ENCODE measurements at regions not wholly inside any gene's neighbourhood (a gene's known extent, or its start where the extent isn't known, plus 50 kb on each side); places are given as distances from the start of the nearest gene placed in this dataset.

GRCh38 chr4:130127297-130127696 lies 1031.3 kb downstream of the C4orf33 start (continued):
- TF ChIP-seq EHMT2 (IDR thresholded peaks at IDR 0.05) (no peak), ATF7 (IDR thresholded peaks at IDR 0.05) (no peak), ZNF277 (CRISPR knock-in tag; IDR thresholded peaks at IDR 0.05; ENCODE audit: borderline replicate concordance) (no peak), TAF1 (IDR thresholded peaks at IDR 0.05; ENCODE audit: control insufficient read depth, extremely low read depth, insufficient read depth, low read length, severe bottlenecking) (no peak), ZSCAN29 (IDR thresholded peaks at IDR 0.05) (no peak), MAFG (tag; conservative IDR thresholded peaks at IDR 0.05) (peak; percentile 87)

DNA sequence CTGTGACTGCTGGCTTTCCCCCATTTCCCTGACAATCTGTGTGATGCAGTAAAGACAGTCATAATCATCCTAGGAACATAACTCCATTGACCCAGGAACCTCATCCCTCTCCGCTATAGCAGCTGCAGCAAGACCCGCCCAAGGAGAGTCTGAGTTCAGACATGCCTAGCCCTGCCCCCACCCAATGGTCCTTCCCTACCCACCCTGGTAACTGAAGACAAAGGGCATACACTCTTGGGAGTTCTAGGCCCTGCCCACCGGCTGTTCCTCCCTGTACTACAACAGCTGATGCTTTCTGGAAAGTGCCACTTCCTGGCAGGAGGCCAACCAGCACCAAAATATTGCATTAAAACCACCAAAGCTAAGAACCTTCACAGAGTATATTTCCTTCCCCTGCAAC lies 1035.6 kb downstream of the C4orf33 start:
- BruUV-seq (replicated peaks), result no TSS peak
- H3K79me2 ChIP-seq (ENCODE audit: control insufficient read depth, insufficient read depth, low read length), result no peaks in the 10 kb centered on the region
- H3K4me2 ChIP-seq (ENCODE audit: insufficient read depth, low read length), result no peak overlapping the region
- no peaks in the 10 kb centered on the region for H3K27me3 ChIP-seq (ENCODE audit: control insufficient read depth in 2 of 2, insufficient read depth in 2 of 2, low read length in 2 of 2)
- ATAC-seq (no peak), FAIRE-seq (no peak), DNase-seq (ENCODE audit: extremely low read depth in 1 of 4, low spot score in 3 of 4) (no peak)
- WGBS (ENCODE audit: insufficient coverage, low coverage, missing lambda C conversion rate), result 0% methylated on average over 3 of the region's 3 CpGs
- in situ Hi-C loops (cut with MboI), result no loop called here
- no peak overlapping the region for H2AFZ ChIP-seq (ENCODE audit: low read depth, low read length)
- intact Hi-C loops (cut with micrococcal nuclease), result no loop called here
- no peak overlapping the region for H3K9ac ChIP-seq (ENCODE audit: insufficient read depth in 1 of 2, low read depth in 2 of 2, low read length in 2 of 2)
- no peak overlapping the region for H3K27ac ChIP-seq (ENCODE audit: extremely low read depth, low read depth, low read length)
- CTCF ChIA-PET (ENCODE audit: low intra/inter-chr PET ratio), result no interaction called here
- POLR2A ChIA-PET, result no interaction called here
- no peaks in the 10 kb centered on the region for H4K20me1 ChIP-seq (replicated peaks; ENCODE audit: control insufficient read depth, insufficient read depth, low read length)
- no peak overlapping the region for H3K4me3 ChIP-seq
- no peaks in the 10 kb centered on the region for H3K9me1 ChIP-seq (ENCODE audit: control insufficient read depth, insufficient read depth, low read length)
- H3K36me3 ChIP-seq (ENCODE audit: control insufficient read depth, insufficient read depth, low read length), result no peaks in the 10 kb centered on the region
- no peaks in the 10 kb centered on the region for H3K9me3 ChIP-seq (replicated peaks; ENCODE audit: control insufficient read depth, insufficient read depth, low read depth, low read length)
- no peaks in the 10 kb centered on the region for H3K4me1 ChIP-seq (replicated peaks in 1 of 2; ENCODE audit: control insufficient read depth in 2 of 2, insufficient read depth in 2 of 2, low read length in 2 of 2)
- TF ChIP-seq EWSR1 (IDR thresholded peaks at IDR 0.05; ENCODE audit: borderline replicate concordance, low read depth, partially characterized antibody) (no peak), TCF3 (CRISPR knock-in tag; IDR thresholded peaks at IDR 0.05) (no peak), SIRT6 (IDR thresholded peaks at IDR 0.05; ENCODE audit: low read depth, low read length) (no peak), CREB3L1 (IDR thresholded peaks at IDR 0.05; ENCODE audit: borderline replicate concordance, low read depth) (no peak), PRPF4 (IDR thresholded peaks at IDR 0.05; ENCODE audit: insufficient read depth, low read depth, low read length, poor library complexity, severe bottlenecking) (no peak), RBM25 (IDR thresholded peaks at IDR 0.05; ENCODE audit: low read depth, low read length, severe bottlenecking) (no peak)
